ENCODE measurements at regions not wholly inside any gene's neighbourhood (a gene's known extent, or its start where the extent isn't known, plus 50 kb on each side); places are given as distances from the start of the nearest gene placed in this dataset.

GRCh38 chr1:189908113-189908512 lies 569.6 kb downstream of the BRINP3 start:
- DNase-seq, result no peak
- Histone ChIP-seq H3K4me3 (no peak overlapping the region), H3K9me3 (no peaks in the 10 kb centered on the region), H3K4me1 (no peaks in the 10 kb centered on the region), H3K27me3 (no peaks in the 10 kb centered on the region), H3K36me3 (no peaks in the 10 kb centered on the region), H3K27ac (no peak overlapping the region)
- TF ChIP-seq EP300 (IDR thresholded peaks at IDR 0.05) (no peak), CTCF (IDR thresholded peaks at IDR 0.05) (no peak)
- intact Hi-C loops (cut with DNase I), result no loop called here

GRCh38 chr1:189921613-189922012 lies 556.1 kb downstream of the BRINP3 start:
- TF ChIP-seq EP300 (IDR thresholded peaks at IDR 0.05), result no peak
- no peak for TF ChIP-seq POLR2AphosphoS5 (IDR thresholded peaks at IDR 0.05)
- TF ChIP-seq POLR2A (IDR thresholded peaks at IDR 0.05), result no peak
- TF ChIP-seq CTCF (IDR thresholded peaks at IDR 0.05), result no peak
- H3K4me1 ChIP-seq, result no peaks in the 10 kb centered on the region
- no peaks in the 10 kb centered on the region for H3K36me3 ChIP-seq
- WGBS, 2 donors, result 96% methylated on average over 2 of the region's 2 CpGs
- no peaks in the 10 kb centered on the region for H3K27me3 ChIP-seq
- no peak overlapping the region for H3K27ac ChIP-seq
- H3K9me3 ChIP-seq, result no peaks in the 10 kb centered on the region
- intact Hi-C loops (cut with DNase I), result no loop called here
- H3K4me3 ChIP-seq, result no peak overlapping the region
- DNase-seq, result no peak

- Histone ChIP-seq H3K27me3 (no peaks in the 10 kb centered on the region), H3K4me3 (no peak overlapping the region), H3K9me3 (no peaks in the 10 kb centered on the region), H3K36me3 (no peaks in the 10 kb centered on the region), H3K4me1 (no peaks in the 10 kb centered on the region), H3K27ac (no peak overlapping the region)
- 56 to 63% methylated on average over 2 of the region's 2 CpGs for WGBS, 2 donors
- no peak for DNase-seq
- TF ChIP-seq EP300 (IDR thresholded peaks at IDR 0.05), result no peak
- no peak for TF ChIP-seq POLR2A (IDR thresholded peaks at IDR 0.05)
- TF ChIP-seq CTCF (IDR thresholded peaks at IDR 0.05), result no peak
- no peak for TF ChIP-seq POLR2AphosphoS5 (IDR thresholded peaks at IDR 0.05)
- intact Hi-C loops (cut with DNase I), result no loop called here
These were observed 550.0 kb downstream of the BRINP3 start for GRCh38 chr1:189927641-189928040.

GRCh38 chr1:189929501-189930099 lies 548.1 kb downstream of the BRINP3 start:
- Histone ChIP-seq H3K4me1 (no peaks in the 10 kb centered on the region), H3K36me3 (no peaks in the 10 kb centered on the region), H3K4me3 (no peak overlapping the region), H3K9me3 (no peaks in the 10 kb centered on the region), H3K27ac (no peak overlapping the region), H3K27me3 (no peaks in the 10 kb centered on the region)
- no peak for TF ChIP-seq POLR2AphosphoS5 (IDR thresholded peaks at IDR 0.05)
- no peak for TF ChIP-seq POLR2A (IDR thresholded peaks at IDR 0.05)
- TF ChIP-seq EP300 (IDR thresholded peaks at IDR 0.05), result no peak
- no peak for TF ChIP-seq CTCF (IDR thresholded peaks at IDR 0.05)
- intact Hi-C loops (cut with DNase I), result no loop called here
- WGBS, 2 donors, result 66 to 80% methylated on average over 6 of the region's 6 CpGs
- DNase-seq, result no peak

- Histone ChIP-seq H3K27ac (no peak overlapping the region), H3K36me3 (no peaks in the 10 kb centered on the region), H3K9me3 (no peaks in the 10 kb centered on the region), H3K27me3 (no peaks in the 10 kb centered on the region), H3K4me3 (no peak overlapping the region), H3K4me1 (peaks cover 0 to 5% (median 0%) of the 10 kb centered on the region in 4 donors)
- TF ChIP-seq CTCF (IDR thresholded peaks at IDR 0.05), result no peak
- TF ChIP-seq POLR2AphosphoS5 (IDR thresholded peaks at IDR 0.05), result no peak
- TF ChIP-seq POLR2A (IDR thresholded peaks at IDR 0.05), result no peak
- no peak for TF ChIP-seq EP300 (IDR thresholded peaks at IDR 0.05)
- intact Hi-C loops (cut with DNase I), result no loop called here
- DNase-seq, result no peak
- 73 to 77% methylated on average over 2 of the region's 2 CpGs for WGBS, 2 donors
These were observed 540.8 kb downstream of the BRINP3 start for GRCh38 chr1:189936861-189937260.

All from sigmoid colon (tissue), 6 donors.